GM21515 (cell line): ENCODE measurements at regions not wholly inside any gene's neighbourhood (a gene's known extent, or its start where the extent isn't known, plus 50 kb on each side); places are given as distances from the start of the nearest gene placed in this dataset.
"Not testable (repeated sequence)": the region's sequence is repeated elsewhere in the genome, so short reads cannot be mapped to it uniquely, and the experiment has no call there.

Source experiments
- ATAC-seq: cut with Tn5 transposase; IDR thresholded peaks from one replicate; pipeline ENCODE4 v1.9.1; 2021; ENCODE audit not compliant: unreplicated experiment

- ATAC-seq, result no peak
Measured at GRCh38 chr5:39533749-39534148, 109.0 kb upstream of the DAB2 start.

GRCh38 chr5:39532511-39532910 lies 107.7 kb upstream of the DAB2 start:
- ATAC-seq, result no peak

GRCh38 chr5:39531306-39531705 lies 106.5 kb upstream of the DAB2 start:
- ATAC-seq, result no peak

GRCh38 chr5:39526914-39527477 lies 102.2 kb upstream of the DAB2 start:
- no peak for ATAC-seq

GRCh38 chr5:39525781-39526180 lies 101.0 kb upstream of the DAB2 start:
- not testable (repeated sequence) for ATAC-seq

GRCh38 chr5:39525271-39525670 lies 100.5 kb upstream of the DAB2 start:
- no peak for ATAC-seq

- no peak for ATAC-seq
Measured at GRCh38 chr5:39523821-39524220, 99.0 kb upstream of the DAB2 start.

GRCh38 chr5:39521940-39522590 lies 97.3 kb upstream of the DAB2 start:
- no peak for ATAC-seq

- ATAC-seq, result no peak
Measured at GRCh38 chr5:39521098-39521860, 96.5 kb upstream of the DAB2 start.

GRCh38 chr5:39520232-39520572 lies 95.4 kb upstream of the DAB2 start:
- ATAC-seq, result no peak

GRCh38 chr5:39519566-39520231 lies 94.9 kb upstream of the DAB2 start:
- no peak for ATAC-seq

GRCh38 chr5:39519079-39519478 lies 94.3 kb upstream of the DAB2 start:
- no peak for ATAC-seq

GRCh38 chr5:39518516-39518915 lies 93.7 kb upstream of the DAB2 start:
- ATAC-seq, result no peak

GRCh38 chr5:39517800-39518199 lies 93.0 kb upstream of the DAB2 start:
- no peak for ATAC-seq

- no peak for ATAC-seq
Measured at GRCh38 chr5:39515881-39516280, 91.1 kb upstream of the DAB2 start.

- ATAC-seq, result no peak
Measured at GRCh38 chr5:39513236-39513635, 88.5 kb upstream of the DAB2 start.

- no peak for ATAC-seq
Measured at GRCh38 chr5:39506211-39506610, 81.4 kb upstream of the DAB2 start.

GRCh38 chr5:39505791-39506190 lies 81.0 kb upstream of the DAB2 start:
- no peak for ATAC-seq

- ATAC-seq, result no peak
Measured at GRCh38 chr5:39505363-39505762, 80.6 kb upstream of the DAB2 start.

GRCh38 chr5:39503155-39503554 lies 78.4 kb upstream of the DAB2 start:
- no peak for ATAC-seq

- ATAC-seq, result no peak
Measured at GRCh38 chr5:39502704-39503103, 77.9 kb upstream of the DAB2 start.

GRCh38 chr5:39501397-39501796 lies 76.6 kb upstream of the DAB2 start:
- no peak for ATAC-seq
